Uterus (tissue), 2 donors: ENCODE measurements at regions not wholly inside any gene's neighbourhood (a gene's known extent, or its start where the extent isn't known, plus 50 kb on each side); places are given as distances from the start of the nearest gene placed in this dataset.

ENCODE experiments used
- CTCF ChIP-seq, 4 experiments: fragments of 200-600 bp in 2 of 4; fragments of 450-650 bp in 2 of 4; sonication (generic) in 2 of 4; IDR thresholded peaks; one replicate each; pipeline ENCODE4 v1.5.1; 2016 to 2019; ENCODE audit warnings: antibody characterized with exemption in 4 of 4, mild to moderate bottlenecking in 2 of 4, moderate library complexity in 1 of 4
- POLR2A ChIP-seq, 2 donors: fragments of 450-650 bp; IDR thresholded peaks; one replicate each; pipeline ENCODE4 v1.6.1; 2016; ENCODE audit warnings: antibody characterized with exemption in 2 of 2, mild to moderate bottlenecking in 1 of 2, moderate library complexity in 1 of 2

GRCh38 chr10:63755441-63755840 lies 234.2 kb downstream of the REEP3 start:
- no peak for TF ChIP-seq CTCF (IDR thresholded peaks at IDR 0.05)
- no peak for TF ChIP-seq POLR2A (IDR thresholded peaks at IDR 0.05)
